ENCODE measurements at regions not wholly inside any gene's neighbourhood (a gene's known extent, or its start where the extent isn't known, plus 50 kb on each side); places are given as distances from the start of the nearest gene placed in this dataset.

DNA sequence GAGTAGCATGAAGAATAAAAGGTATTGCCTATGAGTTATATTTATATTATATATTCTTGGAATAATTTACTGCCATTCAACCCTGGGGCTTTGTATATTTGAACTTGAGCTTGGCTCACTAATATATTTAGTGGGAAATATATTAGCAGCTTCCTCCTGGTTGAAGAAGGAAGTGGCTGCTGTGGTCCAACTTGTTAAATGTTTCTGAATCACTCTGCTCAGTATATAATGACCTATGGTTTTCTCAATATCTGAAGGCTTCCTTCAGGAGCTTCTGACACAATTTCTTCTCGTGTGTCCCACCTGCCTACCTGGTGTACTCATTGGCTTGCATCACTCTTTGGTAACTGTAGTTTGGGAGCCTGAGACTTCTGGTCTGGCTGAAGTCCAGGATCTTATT, 646.4 kb downstream of the TBC1D4 start:
- H3K9me3 ChIP-seq (ENCODE audit: control insufficient read depth, insufficient read depth, low read depth, low read length): no peaks in the 10 kb centered on the region
- H3K79me2 ChIP-seq (ENCODE audit: control insufficient read depth, insufficient read depth, low read length): no peaks in the 10 kb centered on the region
- H3K4me2 ChIP-seq (ENCODE audit: extremely low read depth, insufficient read depth, low read length): no peak overlapping the region
- DNase-seq (ENCODE audit: low read depth in 2 of 2): no peak
- H3K27me3 ChIP-seq (ENCODE audit: control insufficient read depth, insufficient read depth, low read length): no peaks in the 10 kb centered on the region
- TF ChIP-seq EZH2 (IDR thresholded peaks at IDR 0.05; ENCODE audit: low read length, missing control alignments): no peak
- TF ChIP-seq, protein P1, sequence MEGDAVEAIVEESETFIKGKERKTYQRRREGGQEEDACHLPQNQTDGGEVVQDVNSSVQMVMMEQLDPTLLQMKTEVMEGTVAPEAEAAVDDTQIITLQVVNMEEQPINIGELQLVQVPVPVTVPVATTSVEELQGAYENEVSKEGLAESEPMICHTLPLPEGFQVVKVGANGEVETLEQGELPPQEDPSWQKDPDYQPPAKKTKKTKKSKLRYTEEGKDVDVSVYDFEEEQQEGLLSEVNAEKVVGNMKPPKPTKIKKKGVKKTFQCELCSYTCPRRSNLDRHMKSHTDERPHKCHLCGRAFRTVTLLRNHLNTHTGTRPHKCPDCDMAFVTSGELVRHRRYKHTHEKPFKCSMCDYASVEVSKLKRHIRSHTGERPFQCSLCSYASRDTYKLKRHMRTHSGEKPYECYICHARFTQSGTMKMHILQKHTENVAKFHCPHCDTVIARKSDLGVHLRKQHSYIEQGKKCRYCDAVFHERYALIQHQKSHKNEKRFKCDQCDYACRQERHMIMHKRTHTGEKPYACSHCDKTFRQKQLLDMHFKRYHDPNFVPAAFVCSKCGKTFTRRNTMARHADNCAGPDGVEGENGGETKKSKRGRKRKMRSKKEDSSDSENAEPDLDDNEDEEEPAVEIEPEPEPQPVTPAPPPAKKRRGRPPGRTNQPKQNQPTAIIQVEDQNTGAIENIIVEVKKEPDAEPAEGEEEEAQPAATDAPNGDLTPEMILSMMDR (conservative IDR thresholded peaks at IDR 0.05 in 1 of 2, IDR thresholded peaks at IDR 0.05 in 1 of 2; ENCODE audit: low read depth in 1 of 2, low read length in 2 of 2): no peak
- H2AFZ ChIP-seq (ENCODE audit: low read length): no peak overlapping the region
- H3K4me1 ChIP-seq (ENCODE audit: control insufficient read depth, extremely low read depth, insufficient read depth, low read length): no peaks in the 10 kb centered on the region
- H3K9ac ChIP-seq (ENCODE audit: insufficient read depth, low read length): no peak overlapping the region
- H4K20me1 ChIP-seq (ENCODE audit: control insufficient read depth, extremely low read depth, insufficient read depth, low read length): no peaks in the 10 kb centered on the region
- H3K36me3 ChIP-seq (ENCODE audit: control insufficient read depth, insufficient read depth, low read length): no peaks in the 10 kb centered on the region
- H3K27ac ChIP-seq (ENCODE audit: insufficient read depth, low read length): no peak overlapping the region
- no peak overlapping the region for H3K4me3 ChIP-seq (replicated peaks in 1 of 4; ENCODE audit: control extremely low read depth in 1 of 4, insufficient read depth in 1 of 4, low read depth in 3 of 4, low read length in 4 of 4)

DNA sequence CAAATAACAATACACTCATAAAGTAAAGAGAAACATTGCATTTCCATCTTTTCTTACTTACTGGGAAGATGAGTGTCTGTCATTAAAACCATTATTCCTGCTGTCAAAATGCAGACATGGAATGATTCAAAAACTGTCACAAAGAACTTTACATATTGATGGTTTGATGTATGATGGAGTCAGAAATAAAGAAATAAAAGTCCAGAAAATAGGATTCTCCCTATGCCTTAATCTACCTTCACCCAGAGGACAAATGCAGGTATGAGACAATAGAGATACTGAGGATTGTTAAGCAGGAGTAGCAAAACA, 656.1 kb downstream of the TBC1D4 start:
- TF ChIP-seq, protein P1 (conservative IDR thresholded peaks at IDR 0.05 in 1 of 2, IDR thresholded peaks at IDR 0.05 in 1 of 2; ENCODE audit: low read depth in 1 of 2, low read length in 2 of 2): no peak
- TF ChIP-seq EZH2 (IDR thresholded peaks at IDR 0.05; ENCODE audit: low read length, missing control alignments): no peak
- no peak overlapping the region for H3K27ac ChIP-seq (ENCODE audit: insufficient read depth, low read length)

DNA sequence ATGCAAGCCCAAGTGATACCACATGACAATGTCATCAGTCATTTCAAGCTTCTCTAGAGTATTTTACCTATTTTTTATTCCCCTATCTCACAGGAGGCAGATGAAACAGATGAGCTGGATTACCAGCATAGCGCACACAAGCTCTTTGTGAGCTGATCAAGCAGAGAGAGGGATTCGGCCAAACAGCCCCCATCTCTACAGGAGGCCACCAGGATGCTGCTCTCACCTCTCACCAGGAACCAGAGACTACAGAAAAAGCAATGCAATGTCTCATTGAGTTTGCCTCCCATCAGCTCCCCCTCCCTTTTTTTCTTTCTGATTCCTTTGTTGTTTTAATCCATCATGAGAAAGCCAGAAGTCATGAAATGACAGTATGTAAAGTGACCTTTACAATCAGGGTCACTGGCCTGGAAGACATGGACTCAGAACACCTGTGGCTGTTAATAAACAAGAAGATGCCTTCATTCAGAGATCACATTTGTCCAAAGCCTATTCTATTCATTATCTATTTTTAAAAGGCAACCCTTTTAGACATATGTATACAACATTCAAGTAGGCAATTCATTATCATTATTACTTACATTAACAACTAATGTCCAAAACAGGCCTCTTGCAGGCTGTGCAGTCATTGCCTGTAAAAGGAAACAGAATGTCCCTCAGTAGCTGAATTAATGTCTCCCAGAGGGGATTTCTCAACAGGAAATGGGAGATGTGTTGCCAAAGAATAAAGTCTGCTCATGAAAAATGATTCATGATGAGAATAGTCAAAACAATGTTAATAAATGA, 656.6 kb downstream of the TBC1D4 start:
- Histone ChIP-seq H3K4me1 (ENCODE audit: control insufficient read depth, extremely low read depth, insufficient read depth, low read length) (no peaks in the 10 kb centered on the region), H3K4me3 (replicated peaks in 1 of 4; ENCODE audit: control extremely low read depth in 1 of 4, insufficient read depth in 1 of 4, low read depth in 3 of 4, low read length in 4 of 4) (no peak overlapping the region), H4K20me1 (ENCODE audit: control insufficient read depth, extremely low read depth, insufficient read depth, low read length) (no peaks in the 10 kb centered on the region), H3K27me3 (ENCODE audit: control insufficient read depth, insufficient read depth, low read length) (no peaks in the 10 kb centered on the region), H2AFZ (ENCODE audit: low read length) (no peak overlapping the region), H3K4me2 (ENCODE audit: extremely low read depth, insufficient read depth, low read length) (no peak overlapping the region), H3K36me3 (ENCODE audit: control insufficient read depth, insufficient read depth, low read length) (no peaks in the 10 kb centered on the region), H3K9me3 (ENCODE audit: control insufficient read depth, insufficient read depth, low read depth, low read length) (no peaks in the 10 kb centered on the region), H3K27ac (ENCODE audit: insufficient read depth, low read length) (no peak overlapping the region), H3K79me2 (ENCODE audit: control insufficient read depth, insufficient read depth, low read length) (no peaks in the 10 kb centered on the region), H3K9ac (ENCODE audit: insufficient read depth, low read length) (no peak overlapping the region)
- TF ChIP-seq, protein P1 (conservative IDR thresholded peaks at IDR 0.05 in 1 of 2, IDR thresholded peaks at IDR 0.05 in 1 of 2; ENCODE audit: low read depth in 1 of 2, low read length in 2 of 2): no peak
- no peak for TF ChIP-seq EZH2 (IDR thresholded peaks at IDR 0.05; ENCODE audit: low read length, missing control alignments)
- DNase-seq (ENCODE audit: low read depth in 2 of 2): peak; percentile 58 to 84

More for the DNA sequence above, 656.1 kb downstream of the TBC1D4 start:
- Histone ChIP-seq H3K36me3 (ENCODE audit: control insufficient read depth, insufficient read depth, low read length) (no peaks in the 10 kb centered on the region), H3K4me1 (ENCODE audit: control insufficient read depth, extremely low read depth, insufficient read depth, low read length) (no peaks in the 10 kb centered on the region), H3K9ac (ENCODE audit: insufficient read depth, low read length) (no peak overlapping the region), H3K4me3 (replicated peaks in 1 of 4; ENCODE audit: control extremely low read depth in 1 of 4, insufficient read depth in 1 of 4, low read depth in 3 of 4, low read length in 4 of 4) (no peak overlapping the region), H3K79me2 (ENCODE audit: control insufficient read depth, insufficient read depth, low read length) (no peaks in the 10 kb centered on the region), H3K27me3 (ENCODE audit: control insufficient read depth, insufficient read depth, low read length) (no peaks in the 10 kb centered on the region), H2AFZ (ENCODE audit: low read length) (no peak overlapping the region), H3K4me2 (ENCODE audit: extremely low read depth, insufficient read depth, low read length) (no peak overlapping the region), H3K9me3 (ENCODE audit: control insufficient read depth, insufficient read depth, low read depth, low read length) (no peaks in the 10 kb centered on the region), H4K20me1 (ENCODE audit: control insufficient read depth, extremely low read depth, insufficient read depth, low read length) (no peaks in the 10 kb centered on the region)
- DNase-seq (ENCODE audit: low read depth in 2 of 2): no peak

All from fibroblast of lung (primary cell).